ENCODE measurements at regions not wholly inside any gene's neighbourhood (a gene's known extent, or its start where the extent isn't known, plus 50 kb on each side); places are given as distances from the start of the nearest gene placed in this dataset.

GRCh38 chr1:189899686-189900425 lies 577.8 kb downstream of the BRINP3 start:
- TF ChIP-seq CTCF (IDR thresholded peaks at IDR 0.05; ENCODE audit: low read depth, low read length) (no peak), EZH2phosphoT487 (IDR thresholded peaks at IDR 0.05; ENCODE audit: low read depth) (no peak)

Data from OCI-LY3 (cell line).